HG03135 (cell line): ENCODE measurements at regions not wholly inside any gene's neighbourhood (a gene's known extent, or its start where the extent isn't known, plus 50 kb on each side); places are given as distances from the start of the nearest gene placed in this dataset.
"Not testable (repeated sequence)": the region's sequence is repeated elsewhere in the genome, so short reads cannot be mapped to it uniquely, and the experiment has no call there.

Source experiments
- ATAC-seq: cut with Tn5 transposase; IDR thresholded peaks from one replicate; pipeline ENCODE4 v1.9.1; 2021; ENCODE audit warnings: mild to moderate bottlenecking, moderate library complexity; ENCODE audit not compliant: unreplicated experiment

DNA sequence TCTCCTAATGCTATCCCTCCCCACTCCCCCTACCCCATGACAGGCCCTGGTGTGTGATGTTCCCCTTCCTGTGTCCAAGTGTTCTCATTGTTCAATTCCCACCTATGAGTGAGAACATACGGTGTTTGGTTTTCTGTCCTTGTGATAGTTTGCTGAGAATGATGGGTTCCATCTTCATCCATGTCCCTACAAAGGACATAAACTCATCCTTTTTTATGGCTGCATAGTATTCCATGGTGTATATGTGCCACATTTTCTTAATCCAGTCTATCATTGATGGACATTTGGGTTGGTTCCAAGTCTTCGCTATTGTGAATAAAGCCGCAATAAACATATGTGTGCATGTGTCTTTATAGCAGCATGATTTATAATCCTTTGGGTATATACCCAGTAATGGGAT is 227.5 kb upstream of the PRDM1 start:
- ATAC-seq: not testable (repeated sequence)

DNA sequence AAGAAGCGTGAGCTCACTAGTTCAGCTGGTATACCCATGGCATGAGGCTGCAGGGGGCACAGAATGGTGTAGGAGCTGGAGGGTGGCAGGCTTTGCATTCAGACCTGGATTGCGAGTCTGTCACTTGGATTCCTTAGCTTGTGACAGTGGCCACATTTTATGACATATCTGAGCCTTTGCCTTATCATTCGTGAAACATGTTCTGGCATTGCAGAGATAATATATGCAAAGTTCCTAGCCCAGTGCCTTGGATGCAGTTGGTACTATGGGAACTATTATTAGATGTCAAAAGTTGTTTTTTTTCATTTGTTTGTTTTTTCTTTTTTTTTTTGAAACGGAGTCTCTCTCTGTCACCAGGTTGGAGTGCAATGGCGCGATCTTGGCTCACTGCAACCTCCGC is 230.7 kb upstream of the PRDM1 start:
- no peak for ATAC-seq

DNA sequence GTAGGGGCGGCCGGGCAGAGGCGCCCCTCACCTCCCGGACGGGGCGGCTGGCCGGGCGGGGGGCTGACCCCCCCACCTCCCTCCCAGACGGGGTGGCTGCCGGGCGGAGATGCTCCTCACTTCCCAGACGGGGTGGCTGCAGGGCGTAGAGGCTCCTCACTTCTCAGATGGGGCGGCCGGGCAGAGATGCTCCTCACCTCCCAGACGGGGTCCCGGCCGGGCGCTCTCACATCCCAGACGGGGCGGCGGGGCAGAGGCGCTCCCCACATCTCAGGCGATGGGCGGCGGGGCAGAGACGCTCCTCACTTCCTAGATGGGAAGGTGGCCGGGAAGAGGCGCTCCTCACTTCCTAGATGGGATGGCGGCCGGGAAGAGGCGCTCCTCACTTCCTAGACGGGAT is 232.2 kb upstream of the PRDM1 start:
- ATAC-seq: not testable (repeated sequence)

DNA sequence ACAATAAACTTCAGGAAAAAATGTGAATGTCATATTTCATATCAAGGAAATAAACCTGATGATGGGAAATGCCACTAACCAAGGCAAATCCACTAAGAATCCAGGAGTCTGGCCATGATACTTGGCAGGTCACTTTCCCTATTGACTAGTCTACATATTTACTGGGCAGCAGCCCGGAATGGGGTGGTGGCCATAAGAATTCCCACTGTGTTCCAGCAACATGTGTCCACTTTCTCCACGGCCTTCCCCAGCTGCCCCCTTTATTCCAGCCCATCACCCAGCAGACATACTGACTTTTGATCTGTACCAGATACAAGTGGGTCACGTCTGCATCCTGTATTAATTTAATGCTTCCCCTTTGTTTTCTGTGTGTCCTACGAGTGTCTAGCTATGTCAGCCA is 234.5 kb upstream of the PRDM1 start:
- ATAC-seq: no peak

DNA sequence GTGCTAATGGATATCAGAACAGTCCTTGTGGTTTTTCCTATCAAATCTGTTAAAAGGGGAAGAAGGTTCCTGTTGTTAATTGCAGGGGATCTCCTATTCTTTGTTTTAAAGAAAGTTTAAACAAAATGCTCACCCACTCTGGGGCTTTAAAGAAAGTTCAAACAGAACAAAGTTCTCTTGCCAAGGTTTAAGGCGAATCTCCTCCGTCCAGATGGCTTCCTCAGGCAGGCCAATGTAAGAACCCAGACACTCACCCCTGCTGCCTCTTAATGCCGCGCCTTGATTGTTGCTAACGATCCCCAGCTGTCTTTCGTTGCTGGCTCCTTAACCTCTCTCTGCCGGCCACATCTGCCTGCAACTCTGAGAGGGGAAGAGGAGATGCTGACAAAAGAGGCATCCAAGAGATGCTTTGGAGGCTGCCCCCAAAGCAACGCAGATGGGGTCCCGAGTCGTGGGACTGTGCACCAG is 235.0 kb upstream of the PRDM1 start:
- ATAC-seq: no peak

DNA sequence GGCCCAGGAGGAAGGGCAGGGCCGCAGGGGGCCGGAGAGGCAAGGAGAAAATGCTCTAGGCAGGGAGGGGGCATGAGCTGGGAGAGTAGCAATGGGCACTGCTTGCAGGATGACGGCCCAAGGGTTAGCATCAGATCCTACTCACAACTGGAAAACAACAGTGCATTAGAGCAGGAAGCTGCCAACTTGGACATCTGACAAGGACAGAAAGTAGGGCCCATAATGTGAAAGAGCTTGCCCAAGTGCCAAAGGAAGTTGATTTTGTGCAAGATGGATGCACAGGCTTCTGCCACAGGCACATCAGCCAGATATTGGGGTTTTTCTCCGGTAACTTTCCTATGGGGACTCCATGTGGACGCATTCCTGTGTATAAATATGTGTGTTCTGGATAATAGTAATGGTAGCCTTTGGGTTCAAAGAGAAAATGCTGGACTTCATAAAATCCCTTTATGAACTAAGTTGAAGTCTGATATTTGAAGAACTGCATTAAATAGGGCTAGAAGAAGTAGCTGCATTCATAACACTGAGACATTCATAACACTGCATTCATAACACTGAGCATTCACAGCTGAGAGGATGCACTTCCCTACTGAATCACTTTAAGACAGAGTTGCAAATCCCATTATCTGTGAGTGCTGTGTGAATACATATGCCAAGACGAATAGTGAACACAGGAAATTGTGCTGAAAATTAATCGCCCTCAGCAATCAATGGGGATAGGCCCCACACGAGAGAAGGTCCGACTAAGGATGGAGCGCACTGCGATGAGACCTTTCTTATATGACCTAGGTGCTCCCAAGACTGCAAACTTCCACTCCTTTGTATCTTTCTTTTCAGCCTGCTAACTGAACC is 235.6 kb upstream of the PRDM1 start:
- no peak for ATAC-seq

DNA sequence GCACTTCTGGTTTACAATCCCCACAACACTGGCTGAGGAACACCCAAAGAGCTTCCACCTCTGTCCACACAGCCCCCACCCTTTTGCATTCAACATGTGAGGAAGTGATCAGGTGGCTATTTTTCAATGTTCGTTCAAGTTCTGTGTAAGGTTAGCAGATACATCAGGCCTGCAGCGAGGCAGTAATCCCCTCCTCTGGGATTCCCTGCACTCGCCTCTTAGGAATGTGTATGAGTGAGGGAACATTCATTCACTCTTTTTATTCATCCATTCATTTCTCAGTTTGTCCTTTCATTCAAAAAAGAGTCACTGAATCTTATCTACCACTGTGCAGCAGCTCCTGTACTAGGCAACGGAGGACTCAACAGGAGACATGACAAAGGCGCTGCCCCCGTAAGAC is 236.4 kb upstream of the PRDM1 start:
- ATAC-seq: no peak

DNA sequence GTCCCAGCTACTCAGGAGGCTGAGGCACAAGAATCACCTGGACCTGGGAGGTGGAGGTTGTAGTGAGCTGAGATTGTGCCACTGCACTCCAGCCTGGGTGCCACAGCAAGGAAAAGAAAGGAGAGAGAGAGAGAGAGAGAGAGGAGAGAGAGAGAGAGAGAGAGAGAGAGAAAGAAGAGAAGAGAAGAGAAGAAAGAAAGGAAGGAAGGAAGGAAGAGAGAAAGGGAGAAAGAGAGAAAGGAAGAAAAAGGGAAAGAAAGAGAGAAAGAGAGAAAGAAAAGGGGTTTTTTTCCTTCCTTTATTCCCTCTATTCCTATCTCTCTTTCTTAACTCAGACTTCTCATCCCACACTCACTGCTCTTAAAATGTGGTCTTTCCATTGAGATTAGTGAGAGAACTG is 238.7 kb upstream of the PRDM1 start:
- no peak for ATAC-seq

DNA sequence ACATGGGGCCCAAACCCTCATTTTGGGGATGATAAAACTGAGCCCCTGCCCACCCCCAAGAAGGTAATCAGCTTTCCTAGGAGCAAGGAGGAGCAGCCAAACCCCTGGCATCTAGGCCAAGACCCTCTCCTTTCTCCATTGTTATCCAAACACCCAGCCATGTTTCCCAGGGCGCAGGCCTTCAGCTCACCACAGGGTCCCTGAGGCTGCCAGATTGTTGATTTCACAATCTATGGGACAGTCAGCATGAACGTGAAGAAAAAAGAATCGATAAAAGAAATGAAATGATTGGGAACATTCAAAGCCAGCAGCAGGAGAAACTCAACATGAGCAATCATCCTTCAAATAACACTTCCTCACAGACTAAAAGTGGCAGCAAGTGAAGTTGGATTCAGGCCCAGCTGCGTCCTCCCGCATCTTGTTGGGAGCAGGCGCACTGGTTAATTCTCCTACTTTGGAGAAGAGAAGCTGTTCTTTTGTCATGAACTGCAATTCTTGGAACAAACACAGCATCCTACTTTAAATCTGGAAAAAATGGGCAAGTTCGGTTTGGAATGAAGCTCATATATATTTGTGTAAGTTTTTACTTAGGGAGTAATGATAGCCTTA is 241.8 kb upstream of the PRDM1 start:
- ATAC-seq: no peak

DNA sequence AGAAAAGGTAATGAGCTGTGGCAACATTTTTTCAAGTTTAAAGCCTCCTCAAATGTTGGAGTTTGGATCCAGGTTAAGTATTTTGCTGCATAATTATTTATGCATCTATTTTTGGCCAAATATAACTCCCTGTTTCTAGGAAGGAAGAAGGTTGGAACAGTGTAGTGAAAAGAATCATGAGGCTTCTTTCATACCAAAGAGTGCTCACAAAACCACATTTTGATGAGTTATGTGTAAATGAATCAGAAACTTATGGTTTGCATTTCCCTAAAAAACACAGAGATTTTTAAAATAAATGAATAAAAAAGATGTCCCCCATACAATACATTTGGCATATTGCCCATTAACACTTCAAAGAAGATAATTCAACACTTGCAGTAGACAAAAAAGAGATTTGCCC is 246.9 kb upstream of the PRDM1 start:
- no peak for ATAC-seq

DNA sequence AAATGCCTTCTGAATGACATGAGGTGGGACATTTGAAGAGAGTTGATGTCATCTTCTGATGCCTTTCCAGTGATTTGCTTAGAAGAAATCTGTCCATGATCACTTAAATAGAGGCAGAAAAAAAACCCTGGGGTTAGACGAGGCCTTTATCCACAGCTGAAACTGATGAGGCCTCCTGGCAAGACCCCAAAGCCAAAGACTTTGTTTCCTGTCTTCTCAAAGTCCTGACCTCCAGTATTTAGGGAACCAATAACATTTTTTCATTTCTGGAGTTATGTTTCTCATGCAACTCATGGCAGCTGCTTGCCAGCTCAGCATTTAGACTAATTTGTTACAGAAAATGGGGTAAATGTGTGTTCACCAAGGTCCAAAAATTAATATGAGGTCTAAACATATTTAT is 248.0 kb upstream of the PRDM1 start:
- no peak for ATAC-seq

DNA sequence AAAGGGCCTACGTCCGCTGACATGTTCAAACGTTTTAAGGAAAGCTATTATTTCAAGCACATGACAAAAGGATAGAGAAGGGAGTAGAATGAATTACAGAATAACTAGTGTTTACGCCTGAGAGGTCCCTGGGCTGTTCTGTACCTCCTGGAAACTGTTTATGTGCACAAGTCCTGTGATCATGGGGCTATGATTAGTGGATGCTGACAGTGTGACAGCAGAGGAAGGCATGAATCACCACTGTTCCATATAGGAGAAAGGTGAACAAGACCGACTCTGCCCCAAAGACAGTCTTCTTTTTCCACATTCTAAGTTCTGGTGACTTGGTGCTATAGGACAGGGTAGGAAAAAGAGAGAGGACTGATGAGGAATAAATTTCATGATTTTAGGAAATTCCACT is 249.2 kb upstream of the PRDM1 start:
- ATAC-seq: no peak

DNA sequence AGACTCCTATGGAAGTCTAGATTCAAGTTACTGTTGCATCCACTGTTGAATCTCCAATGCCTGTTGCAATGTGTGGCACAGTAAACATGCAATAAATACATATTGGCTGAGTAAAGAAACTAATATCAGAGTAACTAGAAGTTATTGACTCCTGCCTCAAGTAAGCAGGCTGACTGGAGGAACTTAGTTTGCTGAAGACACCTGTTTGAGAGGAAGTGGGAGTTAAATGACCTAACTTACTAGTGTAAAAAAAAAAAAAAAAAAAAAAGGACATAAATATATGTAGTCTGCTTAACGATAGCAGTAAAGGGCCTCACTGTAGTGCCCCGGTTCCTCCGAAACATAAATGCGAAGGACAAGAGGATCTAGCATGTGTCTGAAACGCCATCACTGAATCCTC is 249.8 kb upstream of the PRDM1 start:
- ATAC-seq: no peak

DNA sequence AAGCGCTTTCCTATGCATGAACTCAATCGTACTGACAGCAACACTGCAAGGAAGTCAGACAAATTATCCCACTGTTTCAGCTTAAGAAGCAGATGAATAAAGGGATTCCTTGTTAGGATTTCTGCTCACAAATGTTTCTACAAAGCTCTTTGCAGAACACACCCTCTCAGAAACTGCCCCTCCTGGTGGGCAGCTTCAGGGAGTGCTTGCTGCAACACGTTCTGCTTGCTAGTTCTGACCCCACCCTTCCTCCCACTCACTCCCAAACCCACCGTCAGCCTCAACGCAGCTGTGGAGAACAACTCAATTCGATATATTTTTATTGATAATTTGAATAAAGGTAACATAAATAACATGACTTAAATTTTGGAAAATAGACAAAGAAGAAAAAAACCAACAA is 250.8 kb upstream of the PRDM1 start:
- no peak for ATAC-seq

DNA sequence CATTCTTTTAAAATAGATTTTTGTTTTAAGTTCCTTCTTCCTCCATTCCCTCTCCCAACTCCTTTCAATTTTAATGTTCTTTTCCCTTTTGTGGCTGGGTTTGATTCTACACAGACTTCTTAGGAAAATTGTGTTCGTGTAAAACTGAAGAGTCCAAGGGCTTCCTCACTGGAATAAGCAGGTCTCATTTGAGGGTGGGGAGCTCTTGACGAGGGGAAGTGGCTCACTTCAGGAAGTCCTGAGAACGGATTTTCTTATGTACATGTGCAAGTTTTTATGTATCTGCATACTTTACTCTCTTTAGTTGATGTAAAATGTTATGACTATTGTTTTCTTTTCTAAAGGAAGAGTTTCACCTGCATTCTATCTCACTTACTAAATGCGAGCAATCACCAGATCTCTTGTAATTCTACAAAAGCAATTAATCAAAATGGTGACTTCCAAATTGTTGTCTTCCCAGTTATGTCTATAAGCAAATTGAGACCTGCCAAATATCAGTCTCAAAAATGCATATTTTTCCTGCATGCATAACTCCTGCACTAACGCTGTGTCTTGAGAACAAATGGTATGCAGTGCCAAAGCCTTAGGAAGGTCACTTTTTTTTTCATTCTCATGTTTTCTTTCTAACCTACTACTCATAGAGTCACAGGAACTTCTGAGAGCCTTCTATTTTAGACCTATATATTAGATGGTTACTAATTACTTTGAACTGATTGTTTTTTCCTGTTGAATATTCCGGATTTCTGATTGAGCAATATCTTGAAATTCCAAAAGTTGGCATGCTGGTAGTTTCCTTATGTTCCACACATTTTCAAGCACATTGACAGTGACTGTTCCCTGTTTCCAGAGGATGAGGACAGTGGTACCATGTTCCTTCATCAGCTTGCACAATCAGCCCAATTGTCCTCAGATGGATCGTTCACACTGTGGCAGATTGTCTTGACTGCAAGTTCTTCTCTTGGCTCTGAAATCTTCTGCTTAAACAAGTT is 251.9 kb upstream of the PRDM1 start:
- no peak for ATAC-seq

DNA sequence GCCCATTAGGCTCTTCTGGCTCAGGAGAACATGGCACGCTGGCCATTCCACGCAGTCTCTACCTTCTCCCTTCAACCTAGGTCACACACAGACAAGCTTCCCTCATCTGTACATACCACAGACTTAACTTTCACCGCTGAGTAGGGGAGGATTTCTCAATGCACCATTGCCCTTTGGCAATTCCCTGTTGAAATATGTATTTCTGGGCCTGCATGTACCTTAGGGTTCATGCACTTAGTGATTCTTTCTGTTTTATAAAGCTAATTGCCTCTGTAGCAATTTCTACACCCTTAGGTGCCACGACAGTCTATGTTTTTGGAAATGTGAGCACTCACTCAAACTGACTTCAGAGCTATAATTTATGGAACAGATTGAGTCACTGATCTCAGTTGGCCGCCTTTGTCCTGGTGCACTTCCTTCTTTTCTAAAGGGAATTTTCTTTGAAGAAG is 253.8 kb upstream of the PRDM1 start:
- ATAC-seq: no peak

DNA sequence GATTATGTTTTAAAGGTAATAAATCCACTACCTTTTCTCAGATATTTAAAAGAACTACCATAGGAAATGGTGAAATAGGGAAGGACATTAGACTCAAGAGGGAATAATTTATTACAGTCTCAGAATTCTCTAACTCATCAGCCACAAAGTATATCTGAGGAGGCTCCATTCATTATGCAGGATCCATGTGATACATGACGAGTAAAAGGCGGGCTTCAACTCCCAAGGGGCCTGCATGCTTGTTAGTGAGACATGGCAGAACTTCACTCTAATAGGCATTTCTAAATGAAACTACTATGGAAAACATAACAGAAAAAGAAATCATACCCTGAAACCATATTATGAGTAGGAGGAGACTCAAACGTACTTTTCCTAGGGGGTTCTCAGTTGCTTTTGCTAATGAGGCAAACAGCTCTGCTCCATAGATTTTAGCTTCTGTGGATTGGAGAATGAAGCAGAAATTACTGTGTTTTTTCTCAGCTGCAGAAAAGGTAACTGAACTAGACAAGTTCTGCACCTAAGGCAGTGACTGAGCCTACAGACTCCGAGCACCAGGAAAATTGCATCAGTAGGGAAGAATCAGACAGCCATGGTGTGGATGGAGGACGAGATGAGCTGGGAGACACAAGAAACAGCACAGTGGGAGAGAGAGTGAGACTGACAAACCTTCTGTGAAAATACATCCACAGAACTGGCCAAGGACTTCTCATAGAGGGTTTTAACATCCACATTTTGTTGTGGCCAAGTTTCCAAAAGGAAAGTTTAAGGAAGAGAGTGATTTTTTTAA is 254.6 kb upstream of the PRDM1 start:
- no peak for ATAC-seq

DNA sequence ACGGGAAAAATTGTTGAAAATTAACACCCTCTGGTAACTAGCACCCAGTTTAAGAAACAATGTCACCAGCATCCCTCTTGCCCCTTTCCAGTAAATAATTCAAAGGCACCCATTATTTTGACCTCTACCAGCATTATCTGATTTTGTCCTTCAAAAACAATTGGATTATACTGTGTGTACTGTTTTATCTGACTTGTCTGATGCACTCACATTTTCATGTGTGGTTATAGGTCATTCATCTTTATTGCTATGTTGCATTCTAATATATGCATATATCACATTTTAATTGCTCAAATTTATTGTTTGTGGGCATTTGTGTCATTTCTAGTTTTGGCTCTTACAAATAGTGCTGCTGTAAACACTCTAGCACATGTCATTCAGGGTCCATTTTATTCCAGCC is 260.9 kb upstream of the PRDM1 start:
- ATAC-seq: no peak

DNA sequence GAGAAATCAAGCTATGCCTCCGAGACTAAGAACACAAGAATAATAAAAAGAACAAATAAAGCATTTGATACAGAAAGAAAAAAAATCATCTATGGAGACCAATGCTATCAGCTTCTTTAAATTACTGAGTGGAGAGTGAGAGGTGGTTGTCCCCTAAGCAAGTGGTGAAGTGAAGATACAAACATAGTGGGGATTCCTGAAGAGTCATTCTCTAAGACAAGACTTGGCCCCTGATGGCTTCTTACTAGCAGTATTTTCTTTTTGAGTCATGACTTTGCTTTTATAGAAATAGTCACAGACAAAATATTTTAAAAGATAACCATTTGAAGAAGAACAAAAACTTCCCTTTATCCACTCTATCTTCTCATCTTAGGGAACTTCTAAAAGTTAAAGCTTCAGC is 261.4 kb upstream of the PRDM1 start:
- ATAC-seq: no peak

DNA sequence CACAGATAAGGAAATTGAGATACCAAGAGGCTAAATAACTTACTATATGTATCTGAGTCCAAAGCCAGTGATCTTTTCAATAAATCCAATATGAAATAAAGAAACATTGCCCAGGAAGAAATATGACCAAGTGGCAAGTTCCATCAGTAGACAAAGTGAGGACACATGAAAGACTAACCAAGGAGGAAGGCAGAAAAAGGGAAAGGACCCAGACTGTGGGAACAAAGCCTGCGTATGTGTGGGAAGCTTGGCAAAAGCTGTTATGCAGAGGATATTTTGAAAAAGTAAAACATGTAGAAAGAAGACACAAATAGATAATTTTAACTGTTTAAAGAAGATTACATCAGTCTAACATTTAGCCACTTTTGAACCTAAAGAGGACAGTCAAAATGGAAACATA is 264.4 kb upstream of the PRDM1 start:
- ATAC-seq: no peak

DNA sequence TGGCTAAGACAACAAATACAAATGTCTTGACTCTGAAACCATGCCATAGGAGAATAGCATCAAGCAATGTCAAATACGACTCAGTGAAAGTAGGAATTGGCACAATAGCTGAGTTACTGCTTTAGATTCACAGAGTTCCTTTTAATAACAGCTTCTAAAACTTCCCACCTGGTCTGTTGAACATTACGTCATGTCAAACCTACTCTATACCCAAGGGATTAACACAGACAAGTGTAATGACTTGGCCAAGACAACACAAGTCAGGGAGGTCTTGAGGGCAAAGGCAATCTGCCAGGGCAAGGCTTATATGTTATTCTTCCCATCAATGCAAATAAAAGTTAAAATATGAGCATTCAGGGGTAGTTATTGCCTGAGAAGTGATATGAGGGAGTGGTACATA is 265.1 kb upstream of the PRDM1 start:
- ATAC-seq: no peak
